ENCODE measurements at regions not wholly inside any gene's neighbourhood (a gene's known extent, or its start where the extent isn't known, plus 50 kb on each side); places are given as distances from the start of the nearest gene placed in this dataset.

DNA sequence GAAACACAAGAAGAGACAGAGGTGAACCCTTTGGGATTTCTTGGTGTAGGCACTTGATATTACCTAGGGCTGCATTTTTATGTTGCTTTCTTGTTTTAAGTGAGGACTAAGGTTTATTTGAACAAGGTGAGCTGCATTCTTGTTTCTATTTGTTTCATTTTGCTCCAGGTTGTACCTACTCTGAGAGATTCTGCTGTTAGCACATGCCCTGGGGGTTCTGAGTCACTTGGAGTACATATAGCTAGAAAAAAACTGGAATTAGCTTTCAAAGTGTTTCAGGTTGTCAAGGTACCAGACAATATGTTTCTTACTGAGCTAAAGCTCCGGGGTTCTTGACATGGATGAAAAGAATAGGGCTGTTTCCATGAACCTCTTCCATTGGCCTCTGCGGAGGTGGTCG, 299.4 kb downstream of the ICE1 start:
- no peak for DNase-seq (ENCODE audit: low read depth)
- TF ChIP-seq, protein P1, sequence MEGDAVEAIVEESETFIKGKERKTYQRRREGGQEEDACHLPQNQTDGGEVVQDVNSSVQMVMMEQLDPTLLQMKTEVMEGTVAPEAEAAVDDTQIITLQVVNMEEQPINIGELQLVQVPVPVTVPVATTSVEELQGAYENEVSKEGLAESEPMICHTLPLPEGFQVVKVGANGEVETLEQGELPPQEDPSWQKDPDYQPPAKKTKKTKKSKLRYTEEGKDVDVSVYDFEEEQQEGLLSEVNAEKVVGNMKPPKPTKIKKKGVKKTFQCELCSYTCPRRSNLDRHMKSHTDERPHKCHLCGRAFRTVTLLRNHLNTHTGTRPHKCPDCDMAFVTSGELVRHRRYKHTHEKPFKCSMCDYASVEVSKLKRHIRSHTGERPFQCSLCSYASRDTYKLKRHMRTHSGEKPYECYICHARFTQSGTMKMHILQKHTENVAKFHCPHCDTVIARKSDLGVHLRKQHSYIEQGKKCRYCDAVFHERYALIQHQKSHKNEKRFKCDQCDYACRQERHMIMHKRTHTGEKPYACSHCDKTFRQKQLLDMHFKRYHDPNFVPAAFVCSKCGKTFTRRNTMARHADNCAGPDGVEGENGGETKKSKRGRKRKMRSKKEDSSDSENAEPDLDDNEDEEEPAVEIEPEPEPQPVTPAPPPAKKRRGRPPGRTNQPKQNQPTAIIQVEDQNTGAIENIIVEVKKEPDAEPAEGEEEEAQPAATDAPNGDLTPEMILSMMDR (conservative IDR thresholded peaks at IDR 0.05; ENCODE audit: low read length) = no peak
- H3K4me3 ChIP-seq (ENCODE audit: low read length) = no peak overlapping the region

GRCh38 chr5:5719292-5719691, 296.8 kb downstream of the ICE1 start:
- TF ChIP-seq, protein P1 (conservative IDR thresholded peaks at IDR 0.05; ENCODE audit: low read length) = no peak
- no peak overlapping the region for H3K4me3 ChIP-seq (ENCODE audit: low read length)
- no peak for DNase-seq (ENCODE audit: low read depth)

- TF ChIP-seq, protein P1 (conservative IDR thresholded peaks at IDR 0.05; ENCODE audit: low read length) = no peak
- no peak for DNase-seq (ENCODE audit: low read depth)
- H3K4me3 ChIP-seq (ENCODE audit: low read length) = no peak overlapping the region
These were observed 294.2 kb downstream of the ICE1 start for GRCh38 chr5:5716665-5717064.

GRCh38 chr5:5711592-5711991, 289.1 kb downstream of the ICE1 start:
- TF ChIP-seq, protein P1 (conservative IDR thresholded peaks at IDR 0.05; ENCODE audit: low read length) = no peak
- DNase-seq (ENCODE audit: low read depth) = no peak
- no peak overlapping the region for H3K4me3 ChIP-seq (ENCODE audit: low read length)

DNA sequence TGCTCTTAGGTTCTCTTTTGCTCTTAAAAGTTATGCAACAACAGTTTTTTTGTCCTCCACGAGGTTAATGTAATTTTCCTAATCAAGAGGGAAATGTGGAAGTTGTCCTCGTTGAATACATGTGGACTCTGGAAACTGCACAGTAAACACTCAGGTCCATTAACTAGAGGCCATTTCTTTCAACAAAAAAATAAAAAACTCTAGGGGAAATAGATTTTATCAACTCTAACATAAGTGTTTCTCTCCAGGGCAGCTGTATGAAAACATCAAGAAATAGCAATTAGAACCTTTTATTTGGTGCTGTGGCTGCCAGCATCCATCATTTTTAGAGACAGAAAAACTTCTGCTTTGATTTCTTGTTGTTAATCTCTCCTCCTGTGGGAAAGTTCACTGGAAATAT, 288.6 kb downstream of the ICE1 start:
- no peak overlapping the region for H3K4me3 ChIP-seq (ENCODE audit: low read length)
- no peak for DNase-seq (ENCODE audit: low read depth)
- TF ChIP-seq, protein P1 (conservative IDR thresholded peaks at IDR 0.05; ENCODE audit: low read length) = no peak

DNA sequence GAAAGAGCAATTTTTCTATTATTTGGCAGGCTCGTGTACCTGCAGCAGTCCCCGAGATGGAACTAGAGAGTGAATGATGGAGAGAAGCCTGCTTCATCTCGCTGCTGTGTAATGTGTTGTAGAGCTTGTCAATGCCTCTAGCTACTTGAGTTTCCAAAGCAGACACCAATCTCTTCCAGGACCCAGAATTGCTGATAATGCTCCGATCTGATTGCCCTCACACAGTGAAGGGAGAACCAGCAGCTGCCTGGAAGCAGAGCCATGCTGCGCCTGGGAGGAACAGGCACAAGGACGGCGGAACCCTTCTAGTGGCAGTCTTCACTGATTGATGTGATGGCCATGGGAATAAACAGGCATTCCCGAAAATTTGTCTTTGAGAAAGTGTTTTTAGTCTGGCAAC, 288.0 kb downstream of the ICE1 start:
- TF ChIP-seq, protein P1 (conservative IDR thresholded peaks at IDR 0.05; ENCODE audit: low read length) = no peak
- no peak for DNase-seq (ENCODE audit: low read depth)
- H3K4me3 ChIP-seq (ENCODE audit: low read length) = no peak overlapping the region

GRCh38 chr5:5708367-5708919, 286.0 kb downstream of the ICE1 start:
- TF ChIP-seq, protein P1 (conservative IDR thresholded peaks at IDR 0.05; ENCODE audit: low read length) = no peak
- no peak overlapping the region for H3K4me3 ChIP-seq (ENCODE audit: low read length)
- DNase-seq (ENCODE audit: low read depth) = no peak
